K562 (cell line): ENCODE measurements at regions not wholly inside any gene's neighbourhood (a gene's known extent, or its start where the extent isn't known, plus 50 kb on each side); places are given as distances from the start of the nearest gene placed in this dataset.

ENCODE experiments used
- ATAC-seq: fragments of 200-7000 bp; cut with Tn5 transposase; 3 replicates; pipeline ENCODE4 v1.9.1; 2020; ENCODE audit warnings: moderate library complexity
- BruUV-seq: library from RNA; stranded (reverse); fragments of 400-500 nt; replicated peaks from 2 replicates; lab custom pipeline; 2021; lab: Mats Ljungman, UMichigan
- CTCF ChIA-PET: fragments of 300-600 bp; formaldehyde crosslinking; extraction: SDS; loops from one replicate; lab custom pipeline; 2021; ENCODE audit warnings: low intra/inter-chr PET ratio; lab: Yijun Ruan, JAX
- POLR2A ChIA-PET: fragments of 300-600, 350-650 bp; sonication (Branson Sonifier 250); formaldehyde crosslinking; extraction: SDS; loops from one replicate; lab custom pipeline; 2021; ENCODE audit warnings: antibody characterized with exemption, inconsistent platforms; lab: Yijun Ruan, JAX
- DNase-seq, 4 experiments: peaks; one replicate each; pipeline versions ENCODE4 v3.0.0 to v3.0.0-alpha.2; 2011 to 2018; ENCODE audit warnings: low spot score in 3 of 4, mixed read lengths in 3 of 4; ENCODE audit errors: extremely low read depth in 1 of 4
- FAIRE-seq: peaks from 2 replicates; lab custom pipeline; 2011; peaks lifted over from hg19 to GRCh38; lab: Jason Lieb, UNC
- H2AFZ ChIP-seq: 2 replicates; pipeline ENCODE4 v1.6.0; 2011; ENCODE audit warnings: low read depth, low read length, control low read depth, inconsistent platforms
- H3K27ac ChIP-seq: fragments of 200-600 bp; 3 replicates; pipeline ENCODE4 v1.8.0; 2011; ENCODE audit warnings: low read depth, mild to moderate bottlenecking, control low read depth, inconsistent platforms, low read length, moderate library complexity, mixed read lengths; ENCODE audit errors: extremely low read depth
- H3K27me3 ChIP-seq, 2 experiments: fragments of 300-600 bp in 1 of 2; 2 replicates in 1 of 2; 3 replicates in 1 of 2; pipeline versions ENCODE4 v1.6.0 to v1.8.0; 2011; ENCODE audit warnings: inconsistent platforms in 2 of 2, low read length in 2 of 2, mild to moderate bottlenecking in 1 of 2, mixed read lengths in 1 of 2, moderate library complexity in 1 of 2; ENCODE audit not compliant: control insufficient read depth in 2 of 2, insufficient read depth in 2 of 2
- H3K36me3 ChIP-seq: fragments of 300-600 bp; 3 replicates; pipeline ENCODE4 v1.8.0; 2011; ENCODE audit warnings: mild to moderate bottlenecking, low read length, inconsistent platforms; ENCODE audit not compliant: control insufficient read depth, insufficient read depth
- H3K4me1 ChIP-seq, 2 experiments: fragments of 200-600 bp in 1 of 2; replicated peaks in 1 of 2; 2 replicates in 1 of 2; 3 replicates in 1 of 2; pipeline versions ENCODE4 v1.5.1 to v1.8.0; 2011; ENCODE audit warnings: inconsistent platforms in 2 of 2, low read length in 2 of 2, mild to moderate bottlenecking in 1 of 2, mixed read lengths in 1 of 2, moderate library complexity in 1 of 2; ENCODE audit not compliant: control insufficient read depth in 2 of 2, insufficient read depth in 2 of 2
- H3K4me2 ChIP-seq: 2 replicates; pipeline ENCODE4 v1.6.1; 2011; ENCODE audit warnings: low read length, control low read depth, inconsistent platforms, mixed read lengths; ENCODE audit not compliant: insufficient read depth
- H3K4me3 ChIP-seq: fragments of 200-600 bp; sonication (generic), shearing (Covaris generic); 2 replicates; pipeline ENCODE4 v1.5.1; 2016; ENCODE audit warnings: control low read depth, inconsistent platforms
- H3K79me2 ChIP-seq: fragments of 200-600 bp; 3 replicates; pipeline ENCODE4 v1.8.0; 2011; ENCODE audit warnings: low read length, inconsistent platforms; ENCODE audit not compliant: control insufficient read depth, insufficient read depth
- H3K9ac ChIP-seq, 2 experiments: 2 replicates each; pipeline versions ENCODE4 v1.6.0 to v1.6.1; 2011; ENCODE audit warnings: low read depth in 2 of 2, low read length in 2 of 2, control low read depth in 1 of 2, inconsistent platforms in 1 of 2, mild to moderate bottlenecking in 1 of 2, mixed read lengths in 1 of 2; ENCODE audit not compliant: insufficient read depth in 1 of 2
- H3K9me1 ChIP-seq: one replicate; pipeline ENCODE4 v1.6.0; 2011; ENCODE audit warnings: inconsistent platforms, mild to moderate bottlenecking, low read length, moderate library complexity; ENCODE audit not compliant: control insufficient read depth, insufficient read depth
- H3K9me3 ChIP-seq: replicated peaks from 2 replicates; pipeline ENCODE4 v1.5.1; 2011; ENCODE audit warnings: low read depth, low read length, inconsistent platforms; ENCODE audit not compliant: control insufficient read depth, insufficient read depth
- H4K20me1 ChIP-seq: replicated peaks from 2 replicates; pipeline ENCODE4 v1.6.1; 2011; ENCODE audit warnings: low read length, inconsistent platforms, mixed read lengths; ENCODE audit not compliant: control insufficient read depth, insufficient read depth
- ATF3 ChIP-seq, 2 experiments: fragments of 450-650 bp in 1 of 2; sonication (generic) in 1 of 2; formaldehyde crosslinking in 1 of 2; IDR thresholded peaks in 1 of 2; conservative IDR thresholded peaks in 1 of 2; 2 replicates each; pipeline versions ENCODE4 v1.6.1 to v1.8.1; 2016 to 2023; ENCODE audit warnings: mild to moderate bottlenecking in 2 of 2, moderate library complexity in 2 of 2, inconsistent platforms in 1 of 2, missing genetic modification reagents in 1 of 2
- ATF7 ChIP-seq: fragments of 450-650 bp; IDR thresholded peaks from 2 replicates; pipeline ENCODE4 v1.7.1; 2014; ENCODE audit warnings: mild to moderate bottlenecking, moderate library complexity
- ILF3 ChIP-seq: fragments of 450-650 bp; IDR thresholded peaks from 2 replicates; pipeline ENCODE4 v1.6.1; 2018; ENCODE audit warnings: antibody characterized with exemption, mild to moderate bottlenecking, moderate library complexity, borderline replicate concordance
- JUND ChIP-seq, 2 experiments: IDR thresholded peaks; 2 replicates in 1 of 2; 3 replicates in 1 of 2; pipeline ENCODE4 v1.6.1; 2011; ENCODE audit warnings: borderline replicate concordance in 2 of 2, low read depth in 2 of 2, low read length in 2 of 2, improper control_type of control experiment in 1 of 2, missing biosample characterization in 1 of 2, missing genetic modification characterization in 1 of 2, missing genetic modification reagents in 1 of 2
- MAFF ChIP-seq: IDR thresholded peaks from 2 replicates; pipeline ENCODE4 v1.6.1; 2012; ENCODE audit warnings: low read length, improper control_type of control experiment
- MAFK ChIP-seq: IDR thresholded peaks from 2 replicates; pipeline ENCODE4 v1.6.1; 2011; ENCODE audit warnings: low read length, improper control_type of control experiment
- MED1 ChIP-seq: sonication (generic); formaldehyde crosslinking; IDR thresholded peaks from 2 replicates; pipeline ENCODE4 v1.8.1; 2023; ENCODE audit warnings: missing genetic modification reagents, borderline replicate concordance
- PURB ChIP-seq: sonication (generic); formaldehyde crosslinking; IDR thresholded peaks from 2 replicates; pipeline ENCODE4 v1.9.0; 2021; ENCODE audit warnings: low read depth, mild to moderate bottlenecking, missing genetic modification reagents
- RBM22 ChIP-seq: fragments of 200-400 bp; formaldehyde crosslinking; IDR thresholded peaks from 2 replicates; pipeline ENCODE4 v1.6.1; 2018; ENCODE audit warnings: low read length, low read depth; ENCODE audit not compliant: poor library complexity, severe bottlenecking
- SMARCE1 ChIP-seq: fragments of 450-650 bp; IDR thresholded peaks from 2 replicates; pipeline ENCODE4 v1.7.1; 2016; ENCODE audit warnings: mild to moderate bottlenecking
- SRSF1 ChIP-seq: fragments of 200-400 bp; formaldehyde crosslinking; IDR thresholded peaks from 2 replicates; pipeline ENCODE4 v1.6.1; 2017; ENCODE audit warnings: mild to moderate bottlenecking, low read depth, low read length, moderate library complexity
- ZNF316 ChIP-seq: fragments of 450-650 bp; IDR thresholded peaks from 2 replicates; pipeline ENCODE4 v1.6.1; 2016
- ZNF592 ChIP-seq: fragments of 450-650 bp; IDR thresholded peaks from 2 replicates; pipeline ENCODE4 v1.6.1; 2017; ENCODE audit warnings: antibody characterized with exemption, mild to moderate bottlenecking
- ZNF740 ChIP-seq, 3 experiments: fragments of 200-800 bp in 1 of 3; sonication (Bioruptor generic) in 1 of 3; sonication (generic) in 1 of 3; formaldehyde crosslinking in 1 of 3; IDR thresholded peaks; 2 replicates each; pipeline versions ENCODE4 v1.6.1 to v1.8.0; 2016 to 2022; ENCODE audit warnings: mild to moderate bottlenecking in 2 of 3, missing compliant biosample characterization in 2 of 3, missing genetic modification characterization in 2 of 3, missing genetic modification reagents in 1 of 3
- WGBS: fragments of 100-300 bp; shearing (Covaris generic); methylation state at CpG from one replicate; pipeline ENCODE4 v1.1.6; 2016; ENCODE audit warnings: low coverage, mixed read lengths; ENCODE audit not compliant: insufficient coverage; ENCODE audit errors: missing lambda C conversion rate; 5-methylcytosine and 5-hydroxymethylcytosine counted together
- in situ Hi-C: fragments of 300-500 bp; cut with MboI; formaldehyde crosslinking; loops from 4 replicates; pipeline ENCODE4 v1.15.0; 2018; ENCODE audit warnings: inconsistent platforms, mixed read lengths
- intact Hi-C: fragments of 100-400 bp; cut with micrococcal nuclease; formaldehyde crosslinking; loops from 2 replicates; pipeline ENCODE4 v1.14.2; 2022

GRCh38 chr12:91965781-91966180 is 179.9 kb downstream of the BTG1 start:
- H3K9me3 ChIP-seq = no peaks in the 10 kb centered on the region
- H4K20me1 ChIP-seq = no peaks in the 10 kb centered on the region
- H2AFZ ChIP-seq = peak overlapping the region; percentile 18
- ChIA-PET CTCF (interaction anchor here (0.6 kb wide), 1 partner anchor 39 kb away, joined by 3 read pairs; no protein-coding TSS in a partner anchor), POLR2A (interaction anchor here (0.6 to 1.5 kb wide), 3 partner anchors 11 to 22 kb away, joined by 3 to 5 read pairs (median 3); no protein-coding TSS in a partner anchor)
- no peak overlapping the region for H3K4me3 ChIP-seq
- intact Hi-C loops (no loop called here), in situ Hi-C loops (no loop called here)
- no peaks in the 10 kb centered on the region for H3K9me1 ChIP-seq
- H3K9ac ChIP-seq = no peak overlapping the region
- DNase-seq (no peak), FAIRE-seq (no peak), ATAC-seq (peak; percentile 49)
- no peaks in the 10 kb centered on the region for H3K36me3 ChIP-seq
- H3K4me1 ChIP-seq = no peaks in the 10 kb centered on the region; a peak in 2 of 5 replicates
- BruUV-seq = no TSS peak
- H3K79me2 ChIP-seq = no peaks in the 10 kb centered on the region
- no peaks in the 10 kb centered on the region for H3K27me3 ChIP-seq
- H3K27ac ChIP-seq = no peak overlapping the region
- 5% methylated on average over 1 of the region's 1 CpG for WGBS
- H3K4me2 ChIP-seq = no peak overlapping the region
- TF ChIP-seq SRSF1 (no peak), PURB (CRISPR knock-in tag) (no peak), ATF7 (peak; percentile 73), MED1 (CRISPR knock-in tag) (no peak), SMARCE1 (peak; percentile 30; the same call in 1 of the 2 replicates), JUND (IDR thresholded peaks at IDR 0.05; ENCODE audit: borderline replicate concordance, low read depth, low read length) (peak; percentile 57; the same call in 1 of the 2 replicates), JUND (tag; IDR thresholded peaks at IDR 0.05; ENCODE audit: borderline replicate concordance, low read depth, low read length) (peak; percentile 80; the same call in 2 of the 3 replicates), ZNF592 (peak; percentile 41; the same call in 1 of the 2 replicates), MAFF (peak; percentile 14; the same call in 1 of the 2 replicates), ILF3 (no peak), ZNF740 (CRISPR knock-in tag; IDR thresholded peaks at IDR 0.05) (no peak), ZNF740 (tag; IDR thresholded peaks at IDR 0.05) (no peak), ZNF316 (peak; percentile 80), RBM22 (no peak), ATF3 (IDR thresholded peaks at IDR 0.05) (peak; percentile 71; the same call in 1 of the 2 replicates), ATF3 (CRISPR knock-in tag; conservative IDR thresholded peaks at IDR 0.05) (no peak), MAFK (peak; percentile 34; the same call in 1 of the 2 replicates)
